Neural cell (in vitro differentiated cells): ENCODE measurements at regions not wholly inside any gene's neighbourhood (a gene's known extent, or its start where the extent isn't known, plus 50 kb on each side); places are given as distances from the start of the nearest gene placed in this dataset.

Source experiments
- H2AFZ ChIP-seq: fragments of 200-600, 300-800 bp; sonication (generic), shearing (Covaris generic); 2 replicates; pipeline ENCODE4 v1.6.0; 2014; ENCODE audit warnings: low read depth, mild to moderate bottlenecking, antibody characterized with exemption, low read length, moderate library complexity
- H3F3A ChIP-seq: fragments of 200-600 bp; shearing (Covaris generic); 2 replicates; pipeline ENCODE4 v1.6.1; 2016; ENCODE audit warnings: mild to moderate bottlenecking, moderate library complexity, mixed read lengths, antibody characterized with exemption, low read length; ENCODE audit not compliant: insufficient read depth, poor library complexity, severe bottlenecking
- H3K27ac ChIP-seq: fragments of 200-600, 300-800 bp; sonication (generic), shearing (Covaris generic); 2 replicates; pipeline ENCODE4 v1.5.1; 2014; ENCODE audit warnings: mild to moderate bottlenecking, low read length, moderate library complexity
- H3K27me3 ChIP-seq: fragments of 300-800, 200-600 bp; sonication (generic), shearing (Covaris generic); 2 replicates; pipeline ENCODE4 v1.6.0; 2014; ENCODE audit warnings: mild to moderate bottlenecking, low read depth, low read length, moderate library complexity; ENCODE audit not compliant: insufficient read depth
- H3K36me3 ChIP-seq: fragments of 300-800, 200-600 bp; sonication (generic), shearing (Covaris generic); 2 replicates; pipeline ENCODE4 v1.5.1; 2014; ENCODE audit warnings: mild to moderate bottlenecking, antibody characterized with exemption, low read length, moderate library complexity; ENCODE audit not compliant: insufficient read depth
- H3K4me2 ChIP-seq: fragments of 300-800, 200-600 bp; sonication (generic), shearing (Covaris generic); 2 replicates; pipeline ENCODE4 v1.6.0; 2014; ENCODE audit warnings: mild to moderate bottlenecking, low read length
- H3K4me3 ChIP-seq: fragments of 300-800, 200-600 bp; sonication (generic), shearing (Covaris generic); 2 replicates; pipeline ENCODE4 v1.5.1; 2014; ENCODE audit warnings: mild to moderate bottlenecking, low read length, moderate library complexity
- H3K79me2 ChIP-seq: fragments of 200-600 bp; shearing (Covaris generic); replicated peaks from 2 replicates; pipeline ENCODE4 v1.6.0; 2014; ENCODE audit warnings: mild to moderate bottlenecking, low read length, moderate library complexity; ENCODE audit not compliant: insufficient read depth
- H3K9ac ChIP-seq: fragments of 300-800, 200-600 bp; sonication (generic), shearing (Covaris generic); 2 replicates; pipeline ENCODE4 v1.6.1; 2016; ENCODE audit warnings: mild to moderate bottlenecking, low read length, mixed read lengths
- H3K9me2 ChIP-seq: fragments of 200-600 bp; shearing (Covaris generic); 2 replicates; pipeline ENCODE4 v1.6.1; 2016; ENCODE audit warnings: mild to moderate bottlenecking, low read length, mixed read lengths; ENCODE audit not compliant: insufficient read depth
- H3K9me3 ChIP-seq: fragments of 200-600, 300-800 bp; sonication (generic), shearing (Covaris generic); 2 replicates; pipeline ENCODE4 v1.6.1; 2016; ENCODE audit warnings: mild to moderate bottlenecking, mixed run types, low read length, moderate library complexity, mixed read lengths
- H4K20me1 ChIP-seq: fragments of 200-600 bp; shearing (Covaris generic); 2 replicates; pipeline ENCODE4 v1.6.1; 2016; ENCODE audit warnings: mild to moderate bottlenecking, mixed run types; ENCODE audit not compliant: insufficient read depth
- CTCF ChIP-seq: fragments of 450-650 bp; IDR thresholded peaks from 2 replicates; pipeline ENCODE4 v1.5.1; 2014; ENCODE audit warnings: antibody characterized with exemption, mild to moderate bottlenecking, moderate library complexity; ENCODE audit not compliant: poor library complexity, severe bottlenecking
- EP300 ChIP-seq: fragments of 450-650 bp; conservative IDR thresholded peaks from 2 replicates; pipeline ENCODE4 v1.6.1; 2014; ENCODE audit warnings: antibody characterized with exemption, mild to moderate bottlenecking, moderate library complexity; ENCODE audit not compliant: poor library complexity, severe bottlenecking
- EZH2 ChIP-seq: fragments of 200-600, 300-800 bp; shearing (Covaris generic), sonication (generic); IDR thresholded peaks from 2 replicates; pipeline ENCODE4 v1.6.1; 2014; ENCODE audit warnings: antibody characterized with exemption, low read length, borderline replicate concordance, mild to moderate bottlenecking; ENCODE audit not compliant: insufficient read depth, poor library complexity, severe bottlenecking
- MXI1 ChIP-seq: fragments of 450-650 bp; conservative IDR thresholded peaks from 2 replicates; pipeline ENCODE4 v1.6.1; 2014; ENCODE audit warnings: antibody characterized with exemption, mild to moderate bottlenecking; ENCODE audit not compliant: poor library complexity, severe bottlenecking
- POLR2AphosphoS5 ChIP-seq: IDR thresholded peaks from 2 replicates; pipeline ENCODE4 v1.6.1; 2012
- RAD21 ChIP-seq: fragments of 450-650 bp; conservative IDR thresholded peaks from 2 replicates; pipeline ENCODE4 v1.6.1; 2014; ENCODE audit warnings: antibody characterized with exemption, mild to moderate bottlenecking, moderate library complexity
- REST ChIP-seq: IDR thresholded peaks from 2 replicates; pipeline ENCODE4 v1.6.1; 2012; ENCODE audit warnings: borderline replicate concordance
- SMC3 ChIP-seq: fragments of 450-650 bp; conservative IDR thresholded peaks from 2 replicates; pipeline ENCODE4 v1.6.1; 2014; ENCODE audit warnings: antibody characterized with exemption, mild to moderate bottlenecking, moderate library complexity; ENCODE audit not compliant: poor library complexity
- TAF1 ChIP-seq: IDR thresholded peaks from 2 replicates; pipeline ENCODE4 v1.6.1; 2012; ENCODE audit warnings: low read depth

DNA sequence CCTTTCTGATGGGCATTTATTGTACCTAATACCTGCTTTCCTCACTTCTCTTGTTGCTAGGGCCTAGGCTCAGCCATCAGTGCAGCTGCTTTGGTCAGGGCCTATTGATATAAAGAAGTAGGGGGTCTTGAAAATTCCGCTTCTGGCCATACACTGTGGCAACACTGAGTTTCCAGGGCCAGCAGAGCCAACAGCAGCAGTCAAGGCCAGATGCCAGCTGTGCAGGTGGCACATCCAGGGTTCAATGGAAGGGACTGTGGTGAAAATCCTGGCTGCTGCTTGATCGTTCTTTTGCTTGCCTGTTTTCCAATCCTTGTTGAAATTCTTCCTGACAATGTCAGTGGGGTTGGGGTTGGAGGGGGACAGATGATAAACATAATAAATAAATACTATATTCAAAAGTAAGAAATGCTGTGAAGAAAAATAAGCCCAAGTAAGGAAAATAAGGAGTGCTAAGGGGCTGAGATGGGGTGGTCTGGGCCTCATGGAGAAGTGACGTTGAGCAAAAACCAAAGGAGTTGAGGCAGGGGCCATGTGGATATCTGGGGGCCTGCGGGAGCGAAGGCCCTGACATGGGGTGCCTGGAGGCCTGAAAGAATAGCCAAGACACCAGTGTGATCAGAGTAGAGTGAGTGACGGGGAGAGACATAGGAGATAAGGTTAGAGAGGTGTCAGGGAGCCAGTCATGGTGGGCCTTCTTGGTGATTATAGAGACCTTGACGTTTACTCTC is 91.0 kb upstream of the ALDH1B1 start:
- TF ChIP-seq REST (no peak), TAF1 (no peak), SMC3 (no peak), RAD21 (no peak), EP300 (no peak), MXI1 (no peak), EZH2 (no peak), POLR2AphosphoS5 (no peak), CTCF (no peak)
- no peak overlapping the region for H2AFZ ChIP-seq
- H3K27ac ChIP-seq = no peak overlapping the region
- H4K20me1 ChIP-seq = no peaks in the 10 kb centered on the region
- no peak overlapping the region for H3K9ac ChIP-seq
- no peaks in the 10 kb centered on the region for H3K9me3 ChIP-seq
- H3K36me3 ChIP-seq = no peaks in the 10 kb centered on the region
- no peaks in the 10 kb centered on the region for H3K27me3 ChIP-seq
- no peak overlapping the region for H3K4me3 ChIP-seq
- H3K9me2 ChIP-seq = no peaks in the 10 kb centered on the region
- no peaks in the 10 kb centered on the region for H3F3A ChIP-seq
- H3K4me2 ChIP-seq = no peak overlapping the region
- no peaks in the 10 kb centered on the region for H3K79me2 ChIP-seq

DNA sequence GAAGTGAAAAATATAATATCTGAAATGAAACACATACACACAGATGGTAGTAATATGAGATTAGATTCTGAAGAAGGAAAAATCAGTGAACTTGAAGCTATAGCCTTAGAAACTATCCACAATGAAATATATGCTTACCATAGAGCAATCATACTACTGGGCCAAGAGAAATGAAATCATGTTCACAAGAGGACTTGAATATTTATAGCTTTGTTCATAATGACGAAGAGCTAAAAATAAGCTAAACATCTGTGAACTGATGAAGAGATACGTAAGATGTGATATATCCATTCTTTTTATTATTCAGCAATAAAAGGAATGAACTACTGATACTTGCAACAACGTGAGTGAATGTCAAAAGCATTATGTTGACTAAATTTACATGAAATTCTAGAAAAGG is 92.6 kb upstream of the ALDH1B1 start:
- H3K9me3 ChIP-seq = no peaks in the 10 kb centered on the region
- H3K9ac ChIP-seq = no peak overlapping the region
- no peaks in the 10 kb centered on the region for H3K79me2 ChIP-seq
- H3K36me3 ChIP-seq = no peaks in the 10 kb centered on the region
- no peak overlapping the region for H3K4me3 ChIP-seq
- TF ChIP-seq CTCF (no peak), POLR2AphosphoS5 (no peak), RAD21 (no peak), MXI1 (no peak), REST (no peak), SMC3 (no peak), TAF1 (no peak), EP300 (no peak)
- H4K20me1 ChIP-seq = no peaks in the 10 kb centered on the region
- no peak overlapping the region for H2AFZ ChIP-seq
- no peak overlapping the region for H3K4me2 ChIP-seq
- H3K27me3 ChIP-seq = no peaks in the 10 kb centered on the region
- no peaks in the 10 kb centered on the region for H3F3A ChIP-seq
- no peak overlapping the region for H3K27ac ChIP-seq
- no peaks in the 10 kb centered on the region for H3K9me2 ChIP-seq
